Stimulated activated naive B cell treated with anti-CD40 and anti-IgM and Interleukin-4, amounts not matched to agents 10 μg/mL and 1 μg/mL and 100 μg/mL, for 72 hours (primary cell): ENCODE measurements at regions not wholly inside any gene's neighbourhood (a gene's known extent, or its start where the extent isn't known, plus 50 kb on each side); places are given as distances from the start of the nearest gene placed in this dataset.
"Not testable (repeated sequence)": the region's sequence is repeated elsewhere in the genome, so short reads cannot be mapped to it uniquely, and the experiment has no call there.

Experiments used
- ATAC-seq, 2 donors: fragments of 150-1000 bp; cut with Tn5 transposase; replicated peaks; 2 replicates each; pipeline ENCODE4 v1.10.0; 2021; ENCODE audit warnings: moderate library complexity in 1 of 2
- DNase-seq: peaks from one replicate; pipeline ENCODE4 v3.0.0; 2021
- H3K27ac Mint-ChIP-seq: one replicate; pipeline ENCODE4 v1.8.0; 2022; ENCODE audit warnings: mild to moderate bottlenecking, mixed read lengths
- H3K27me3 Mint-ChIP-seq, 2 donors: one replicate each; pipeline ENCODE4 v1.8.0; 2022; ENCODE audit warnings: mixed read lengths in 2 of 2
- H3K36me3 Mint-ChIP-seq, 2 donors: one replicate each; pipeline ENCODE4 v1.8.0; 2022; ENCODE audit warnings: mixed read lengths in 2 of 2, mild to moderate bottlenecking in 1 of 2
- H3K4me1 Mint-ChIP-seq, 2 donors: one replicate each; pipeline ENCODE4 v1.8.0; 2022; ENCODE audit warnings: mixed read lengths in 2 of 2, mild to moderate bottlenecking in 1 of 2
- H3K4me3 Mint-ChIP-seq, 2 donors: one replicate each; pipeline ENCODE4 v1.8.0; 2022; ENCODE audit warnings: mild to moderate bottlenecking in 2 of 2, mixed read lengths in 2 of 2, moderate library complexity in 1 of 2
- H3K9me3 Mint-ChIP-seq, 2 donors: one replicate each; pipeline ENCODE4 v1.8.0; 2022; ENCODE audit warnings: mixed read lengths in 2 of 2, mild to moderate bottlenecking in 1 of 2

DNA sequence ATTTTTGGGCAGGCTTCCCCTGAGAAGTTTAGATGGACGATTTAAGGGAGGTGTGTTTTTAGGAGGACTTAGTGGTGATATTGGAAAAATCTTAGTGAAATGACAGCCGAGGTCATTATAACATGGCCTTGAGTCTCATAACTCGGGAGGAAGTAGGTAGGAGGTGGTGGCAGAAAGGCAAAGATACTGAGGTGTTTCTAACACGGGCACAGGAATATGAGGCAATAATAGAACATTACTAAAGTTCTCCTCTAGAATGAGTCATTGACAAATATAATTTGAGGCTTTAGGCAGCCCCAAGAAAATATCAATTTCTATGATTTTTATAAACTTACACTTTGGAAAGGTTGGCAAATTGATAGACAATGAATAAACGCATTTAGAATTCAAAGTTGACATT, 146.1 kb upstream of the ZEB2 start:
- Mint-ChIP-seq H3K4me1 (peaks cover 14 to 29% of the 10 kb centered on the region in 2 donors), H3K27ac (no peak overlapping the region), H3K9me3 (no peaks in the 10 kb centered on the region), H3K36me3 (no peaks in the 10 kb centered on the region), H3K27me3 (no peaks in the 10 kb centered on the region), H3K4me3 (no peak overlapping the region)
- ATAC-seq (no peak), DNase-seq (no peak)

DNA sequence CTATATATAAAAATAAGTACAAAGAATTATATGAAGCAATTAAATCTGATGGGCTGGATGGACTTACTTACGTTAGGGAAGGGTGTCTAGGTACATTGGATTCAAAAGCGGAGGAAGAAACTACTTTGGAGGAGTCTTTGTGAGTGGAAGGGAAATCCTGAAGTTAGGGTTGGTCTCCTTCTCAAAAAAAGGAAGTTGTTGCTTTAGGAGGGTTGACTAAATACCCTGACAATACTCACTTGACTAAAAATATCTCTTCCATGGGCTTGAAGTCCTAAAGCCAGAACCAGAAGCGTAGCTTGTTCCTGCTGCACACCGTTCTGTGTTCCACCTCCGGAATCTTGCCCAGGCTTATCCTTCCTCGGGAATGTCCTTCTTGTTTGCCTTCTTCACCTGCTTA, 143.3 kb upstream of the ZEB2 start:
- Mint-ChIP-seq H3K36me3 (no peaks in the 10 kb centered on the region), H3K9me3 (no peaks in the 10 kb centered on the region), H3K27ac (no peak overlapping the region), H3K27me3 (no peaks in the 10 kb centered on the region), H3K4me3 (no peak overlapping the region), H3K4me1 (peaks cover 14 to 18% of the 10 kb centered on the region in 2 donors)
- ATAC-seq (no peak), DNase-seq (no peak)

DNA sequence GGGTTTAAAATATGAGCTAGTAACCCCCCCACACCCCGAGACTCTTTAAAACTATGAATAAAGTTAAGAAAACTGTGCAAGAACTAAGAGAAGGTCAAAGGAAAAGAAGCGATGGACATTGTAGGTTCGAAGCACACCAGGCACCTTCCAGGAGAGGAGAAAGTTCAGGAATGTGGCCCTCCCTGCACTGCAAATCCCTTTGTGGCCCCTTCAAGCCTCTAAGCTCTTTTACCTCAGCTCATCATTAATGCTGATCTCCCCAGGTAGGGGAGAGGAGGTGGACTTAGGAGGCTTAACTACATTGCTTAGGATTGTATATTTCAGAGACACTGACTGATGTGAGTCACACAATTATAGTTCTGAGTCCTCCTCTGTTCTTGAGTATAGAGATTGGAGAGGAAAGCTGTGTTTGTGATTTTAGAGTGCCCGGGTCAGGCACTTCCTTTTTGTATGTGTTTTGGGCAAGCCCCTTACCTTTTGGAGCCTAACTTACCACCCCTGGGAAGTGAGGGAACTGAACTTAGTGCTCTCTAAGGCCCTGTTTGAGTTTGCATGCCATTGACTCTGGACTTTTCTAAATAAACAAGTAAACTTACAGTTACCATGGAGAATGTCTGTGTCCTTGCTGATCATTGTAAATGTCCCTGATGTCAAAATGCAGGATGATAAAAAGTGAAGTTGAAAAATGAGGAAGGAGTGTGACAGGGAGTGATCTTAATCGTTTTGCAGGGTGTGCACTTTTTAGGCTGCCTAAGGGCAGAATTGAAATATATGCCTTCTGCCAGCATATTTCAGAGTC, 140.8 kb upstream of the ZEB2 start:
- DNase-seq = no peak
- peaks cover 11 to 12% of the 10 kb centered on the region in 2 donors for H3K4me1 Mint-ChIP-seq
- no peak overlapping the region for H3K4me3 Mint-ChIP-seq
- no peaks in the 10 kb centered on the region for H3K36me3 Mint-ChIP-seq
- no peaks in the 10 kb centered on the region for H3K9me3 Mint-ChIP-seq
- H3K27ac Mint-ChIP-seq = no peak overlapping the region
- peak; percentile 66 to 88 for ATAC-seq
- no peaks in the 10 kb centered on the region for H3K27me3 Mint-ChIP-seq

DNA sequence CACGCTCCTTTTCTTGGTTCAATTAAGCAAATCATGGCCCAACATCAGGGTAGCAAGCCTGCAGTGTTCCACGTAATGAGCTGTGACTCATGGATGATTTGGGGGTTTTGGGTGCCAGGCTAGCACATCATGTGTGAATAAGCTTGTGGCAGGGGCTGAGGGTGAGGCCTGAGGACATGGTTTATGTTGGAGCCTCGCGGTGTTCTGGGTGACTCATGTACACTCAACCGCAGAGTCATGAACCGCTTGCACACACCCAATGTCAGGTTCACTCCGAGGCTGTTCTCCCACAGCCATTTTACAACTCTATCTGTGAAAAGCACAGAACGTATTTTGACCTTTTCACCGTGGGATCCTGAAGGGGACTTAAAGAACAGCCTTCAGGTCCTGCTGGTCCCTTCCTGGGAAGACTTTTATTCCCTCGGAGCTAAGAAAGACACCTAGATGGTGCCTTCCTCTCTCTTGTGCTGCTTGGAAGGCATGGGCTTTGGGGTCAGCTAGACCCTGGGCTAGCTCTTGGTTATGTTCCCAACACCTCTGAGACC, 139.9 kb upstream of the ZEB2 start:
- Mint-ChIP-seq H3K36me3 (no peaks in the 10 kb centered on the region), H3K9me3 (no peaks in the 10 kb centered on the region), H3K27me3 (no peaks in the 10 kb centered on the region), H3K27ac (no peak overlapping the region), H3K4me3 (no peak overlapping the region), H3K4me1 (peaks cover 11 to 13% of the 10 kb centered on the region in 2 donors)
- DNase-seq (no peak), ATAC-seq (peak; percentile 25 to 70)

DNA sequence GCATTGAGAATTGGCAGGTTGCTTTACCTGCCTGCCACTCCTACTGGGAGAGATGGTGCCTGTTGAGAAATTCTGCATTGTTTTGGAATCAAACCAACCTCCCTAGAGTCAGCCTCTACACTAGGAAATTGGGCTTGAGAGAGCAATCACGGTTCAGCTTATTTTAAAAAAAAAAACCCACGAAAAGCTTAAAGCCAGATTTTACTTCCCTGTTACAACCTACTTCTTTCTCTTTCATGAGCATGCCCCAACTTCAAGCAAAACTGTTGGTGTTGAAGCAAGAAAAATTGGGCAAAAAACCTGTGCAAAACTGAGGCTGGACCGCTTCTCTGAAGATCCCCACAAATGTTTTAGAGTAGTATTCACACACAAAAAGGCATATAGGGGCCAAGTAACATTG, 134.6 kb upstream of the ZEB2 start:
- H3K4me3 Mint-ChIP-seq = no peak overlapping the region
- no peak for DNase-seq
- H3K4me1 Mint-ChIP-seq = peaks cover 2 to 5% of the 10 kb centered on the region in 2 donors
- no peak for ATAC-seq
- H3K36me3 Mint-ChIP-seq = no peaks in the 10 kb centered on the region
- no peaks in the 10 kb centered on the region for H3K9me3 Mint-ChIP-seq
- H3K27me3 Mint-ChIP-seq = no peaks in the 10 kb centered on the region
- H3K27ac Mint-ChIP-seq = no peak overlapping the region

DNA sequence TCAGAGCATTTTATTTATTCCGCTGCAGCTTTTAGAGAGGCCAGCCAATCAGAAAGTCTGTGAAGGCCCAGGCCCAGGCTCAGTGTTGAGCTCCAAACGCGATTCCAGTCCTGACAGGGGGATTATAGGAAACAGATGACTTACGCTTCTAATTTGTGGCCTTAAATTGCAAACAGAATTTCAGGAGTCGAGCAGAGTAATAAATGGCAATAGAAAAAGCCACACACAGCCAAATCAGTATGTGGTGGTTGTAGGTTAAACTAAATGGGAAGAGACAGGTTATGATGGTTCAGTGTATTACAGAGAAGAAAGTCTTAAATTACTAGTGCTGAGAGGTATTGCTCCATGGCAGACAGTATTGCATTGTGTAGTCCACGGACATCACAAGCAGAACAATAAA, 131.0 kb upstream of the ZEB2 start:
- Mint-ChIP-seq H3K27me3 (no peaks in the 10 kb centered on the region), H3K27ac (no peak overlapping the region), H3K9me3 (no peaks in the 10 kb centered on the region), H3K36me3 (no peaks in the 10 kb centered on the region), H3K4me3 (no peak overlapping the region), H3K4me1 (peaks cover 2 to 5% of the 10 kb centered on the region in 2 donors)
- ATAC-seq = no peak
- no peak for DNase-seq

DNA sequence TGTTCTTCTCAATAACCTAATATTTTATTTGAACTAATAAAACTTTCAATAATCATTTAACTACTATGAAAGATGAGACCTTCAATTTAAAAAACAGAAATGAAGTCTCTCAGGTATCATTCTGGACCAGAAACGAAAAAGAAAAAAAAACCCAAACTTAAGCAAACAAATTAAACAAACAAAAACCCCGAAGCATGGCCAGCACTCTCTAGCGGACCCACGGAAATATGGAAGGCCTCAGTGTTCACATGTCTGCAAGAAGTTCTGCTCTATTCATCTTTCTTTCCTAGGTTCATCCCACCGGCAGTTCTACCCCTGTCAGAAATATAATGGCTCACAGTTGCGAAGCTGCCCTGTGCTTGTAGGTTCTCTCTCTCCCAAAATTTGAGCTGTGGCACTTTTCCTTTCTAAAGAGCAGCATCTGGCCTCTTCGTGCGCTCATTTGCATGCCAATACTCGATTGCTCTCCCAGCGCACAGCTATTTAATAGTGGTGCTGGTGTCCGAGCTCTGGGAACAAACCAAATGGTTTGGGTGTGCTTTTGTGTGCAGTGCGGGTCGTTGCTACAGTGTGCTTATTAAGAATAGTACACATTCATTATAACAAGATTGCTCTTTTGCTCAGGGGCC, 129.0 kb upstream of the ZEB2 start:
- no peaks in the 10 kb centered on the region for H3K9me3 Mint-ChIP-seq
- H3K36me3 Mint-ChIP-seq = no peaks in the 10 kb centered on the region
- no peaks in the 10 kb centered on the region for H3K4me1 Mint-ChIP-seq
- ATAC-seq = no peak
- no peaks in the 10 kb centered on the region for H3K27me3 Mint-ChIP-seq
- no peak for DNase-seq
- no peak overlapping the region for H3K27ac Mint-ChIP-seq
- no peak overlapping the region for H3K4me3 Mint-ChIP-seq

DNA sequence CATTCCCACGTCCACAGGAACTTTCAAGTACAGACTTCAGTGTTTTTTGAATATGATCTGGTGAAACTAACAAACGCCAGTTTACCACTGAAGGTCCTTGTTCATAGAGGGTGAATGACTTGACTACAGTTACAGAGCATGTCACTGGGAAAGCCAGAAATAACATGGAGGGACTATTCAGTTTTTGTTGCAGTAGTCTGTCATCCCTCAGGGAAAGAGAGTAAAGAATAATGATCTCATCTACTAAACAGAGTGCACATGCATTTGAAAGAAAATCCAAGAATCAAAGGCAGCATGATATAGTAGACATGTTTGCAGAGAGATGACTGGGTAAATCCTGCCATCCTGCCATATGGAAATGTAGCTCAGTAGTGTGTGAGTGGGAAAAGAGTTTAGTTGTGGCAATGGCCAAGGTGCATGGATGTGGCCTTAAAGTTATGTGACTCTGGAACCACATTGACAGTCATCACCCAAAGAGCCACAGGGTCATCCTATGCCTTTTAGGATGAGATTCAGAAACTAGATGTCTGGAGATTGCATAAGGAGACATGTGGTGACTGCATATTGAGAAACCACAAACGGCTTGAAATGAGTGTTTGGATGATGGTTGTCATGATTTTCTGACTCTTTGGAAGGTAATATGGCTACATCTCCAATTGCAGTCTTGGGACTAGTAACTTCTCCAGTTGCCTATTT, 125.3 kb upstream of the ZEB2 start:
- Mint-ChIP-seq H3K9me3 (peaks cover 0 to 4% of the 10 kb centered on the region in 2 donors), H3K4me3 (no peak overlapping the region), H3K27ac (no peak overlapping the region), H3K27me3 (no peaks in the 10 kb centered on the region), H3K4me1 (peaks cover 9 to 16% of the 10 kb centered on the region in 2 donors), H3K36me3 (no peaks in the 10 kb centered on the region)
- peak in 1 of 2 donors; percentile 29 for ATAC-seq
- no peak for DNase-seq

DNA sequence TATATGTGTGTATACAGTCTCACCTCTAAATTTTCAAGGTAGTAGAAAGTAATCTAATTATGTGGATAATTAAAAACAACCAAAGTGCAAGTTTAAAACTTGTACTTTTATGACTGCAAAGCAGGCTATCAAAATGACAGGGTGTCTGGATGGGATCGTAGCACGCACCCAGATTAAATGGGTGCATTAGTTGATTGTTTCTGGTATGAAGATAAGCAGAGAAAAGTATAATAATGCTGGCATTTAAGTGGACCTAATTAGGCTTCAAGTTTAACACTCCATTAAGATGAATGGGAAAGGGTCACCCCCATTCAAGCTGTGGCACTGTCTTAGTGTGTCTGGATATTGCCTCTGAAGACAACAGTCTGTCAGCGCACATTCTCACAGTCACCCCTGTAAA, 124.6 kb upstream of the ZEB2 start:
- H3K27me3 Mint-ChIP-seq = no peaks in the 10 kb centered on the region

DNA sequence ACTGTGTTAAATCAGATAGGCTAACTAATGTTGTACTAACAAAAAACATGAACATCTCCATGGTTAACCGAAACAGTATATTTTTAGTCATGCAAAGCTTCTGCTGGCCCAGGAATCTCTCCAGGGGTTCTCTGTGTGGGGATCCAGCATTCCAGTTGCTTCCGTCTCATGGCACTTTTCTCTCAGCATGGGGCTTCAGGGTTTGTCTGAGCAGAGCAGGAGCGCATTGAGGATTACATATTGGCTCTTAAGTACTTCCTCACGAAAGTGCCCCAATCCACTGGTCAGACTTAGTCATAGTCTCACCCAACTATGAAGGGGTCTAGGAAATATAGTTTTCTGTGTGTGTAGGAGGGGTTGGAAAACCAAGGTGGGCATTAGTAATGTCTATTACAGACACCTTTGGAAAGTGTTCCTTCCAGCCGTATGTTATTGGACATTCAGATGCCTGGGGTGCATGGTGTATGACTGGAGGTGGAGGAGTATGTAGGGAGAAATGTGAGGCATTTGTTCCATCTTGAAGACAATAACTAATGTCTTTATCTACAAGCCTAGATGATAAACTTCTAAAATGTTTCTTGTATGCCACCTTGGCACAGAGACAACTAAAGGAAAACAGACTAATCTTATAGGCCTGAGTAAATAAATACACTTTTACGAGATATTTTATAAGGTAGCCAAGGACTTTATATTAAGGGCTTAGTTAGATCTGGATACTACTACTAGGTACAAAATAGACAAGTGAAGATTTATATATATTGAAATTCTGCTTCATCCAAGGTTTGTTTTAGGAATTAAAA, 123.8 kb upstream of the ZEB2 start:
- Mint-ChIP-seq H3K4me3 (no peak overlapping the region), H3K36me3 (peaks cover 0 to 3% of the 10 kb centered on the region in 2 donors), H3K4me1 (peaks cover 9 to 16% of the 10 kb centered on the region in 2 donors), H3K27me3 (no peaks in the 10 kb centered on the region), H3K27ac (no peak overlapping the region), H3K9me3 (peaks cover 0 to 4% of the 10 kb centered on the region in 2 donors)
- ATAC-seq (no peak), DNase-seq (no peak)

More for the DNA sequence above, 124.6 kb upstream of the ZEB2 start:
- Mint-ChIP-seq H3K36me3 (no peaks in the 10 kb centered on the region), H3K9me3 (peaks cover 0 to 4% of the 10 kb centered on the region in 2 donors), H3K4me1 (peaks cover 9 to 16% of the 10 kb centered on the region in 2 donors), H3K27ac (no peak overlapping the region), H3K4me3 (no peak overlapping the region)
- no peak for DNase-seq
- ATAC-seq = no peak

DNA sequence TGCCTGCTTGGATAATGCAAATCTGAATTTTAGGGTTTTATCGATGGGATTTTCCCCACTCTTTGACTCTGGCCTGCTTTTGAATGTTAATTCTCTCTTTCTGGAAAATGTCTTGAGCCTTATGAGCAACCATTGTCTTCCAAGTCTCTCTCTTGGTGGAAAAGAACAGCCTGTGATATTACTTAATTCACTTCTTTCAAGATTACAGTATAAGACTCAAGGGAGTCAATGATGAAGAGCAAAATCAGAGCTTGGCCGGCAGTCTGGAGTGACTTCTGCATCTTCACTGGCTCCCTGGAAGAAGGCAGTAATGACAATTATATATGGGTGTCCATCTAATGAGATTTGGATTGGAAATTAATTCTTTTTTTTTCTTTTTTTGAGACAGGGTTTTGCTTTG, 122.9 kb upstream of the ZEB2 start:
- Mint-ChIP-seq H3K4me3 (no peak overlapping the region), H3K27me3 (no peaks in the 10 kb centered on the region), H3K4me1 (peaks cover 9 to 16% of the 10 kb centered on the region in 2 donors), H3K27ac (no peak overlapping the region), H3K36me3 (peaks cover 0 to 3% of the 10 kb centered on the region in 2 donors), H3K9me3 (peaks cover 0 to 4% of the 10 kb centered on the region in 2 donors)
- ATAC-seq (no peak), DNase-seq (no peak)

DNA sequence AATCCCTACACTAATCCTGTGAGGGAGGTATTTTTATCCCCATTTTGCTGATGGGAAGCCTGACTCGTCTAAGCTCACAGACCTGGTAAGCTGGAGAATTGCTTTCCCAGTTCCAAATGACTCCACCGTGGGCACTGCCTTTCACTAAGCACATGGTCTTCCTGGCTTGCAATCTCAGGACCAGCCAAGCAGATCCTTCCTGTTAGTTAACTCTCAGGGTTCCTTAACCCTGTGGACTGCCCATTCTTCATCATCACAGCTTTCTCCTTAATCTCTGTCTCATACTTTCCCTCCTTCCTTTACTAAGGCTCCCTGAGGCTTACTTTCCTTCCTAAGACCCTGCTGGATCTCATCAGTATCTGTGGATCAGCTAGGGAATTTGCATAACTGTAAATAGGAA, 122.2 kb upstream of the ZEB2 start:
- peaks cover 1 to 6% of the 10 kb centered on the region in 2 donors for H3K36me3 Mint-ChIP-seq
- peaks cover 9 to 16% of the 10 kb centered on the region in 2 donors for H3K4me1 Mint-ChIP-seq
- no peak overlapping the region for H3K4me3 Mint-ChIP-seq
- no peak for ATAC-seq
- H3K9me3 Mint-ChIP-seq = peaks cover 4 to 7% of the 10 kb centered on the region in 2 donors
- no peak overlapping the region for H3K27ac Mint-ChIP-seq
- DNase-seq = no peak
- no peaks in the 10 kb centered on the region for H3K27me3 Mint-ChIP-seq

DNA sequence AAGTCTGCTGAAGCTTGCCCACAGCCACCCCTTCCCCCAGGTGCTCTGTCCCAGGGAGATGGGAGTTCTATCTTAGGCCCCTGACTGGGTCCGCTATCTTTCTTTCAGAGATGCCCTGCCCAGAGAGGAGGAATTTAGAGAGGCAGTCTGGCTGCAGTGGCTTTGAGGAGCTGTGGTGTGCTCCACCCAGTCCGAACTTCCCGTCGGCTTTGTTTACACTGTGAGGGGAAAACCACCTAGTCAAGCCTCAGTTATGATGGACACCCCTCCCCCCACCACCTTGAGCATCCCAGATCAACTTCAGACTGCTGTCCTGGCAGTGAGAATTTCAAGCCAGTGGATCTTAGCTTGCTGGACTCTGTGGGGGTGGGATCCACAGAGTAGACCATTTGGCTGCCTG, 118.3 kb upstream of the ZEB2 start:
- Mint-ChIP-seq H3K9me3 (peaks cover 23 to 24% of the 10 kb centered on the region in 2 donors), H3K36me3 (peaks cover 6 to 23% of the 10 kb centered on the region in 2 donors), H3K4me1 (peaks cover 6 to 11% of the 10 kb centered on the region in 2 donors)
- DNase-seq, H3K27ac Mint-ChIP-seq, ATAC-seq, H3K27me3 Mint-ChIP-seq, H3K4me3 Mint-ChIP-seq: not testable (repeated sequence)

DNA sequence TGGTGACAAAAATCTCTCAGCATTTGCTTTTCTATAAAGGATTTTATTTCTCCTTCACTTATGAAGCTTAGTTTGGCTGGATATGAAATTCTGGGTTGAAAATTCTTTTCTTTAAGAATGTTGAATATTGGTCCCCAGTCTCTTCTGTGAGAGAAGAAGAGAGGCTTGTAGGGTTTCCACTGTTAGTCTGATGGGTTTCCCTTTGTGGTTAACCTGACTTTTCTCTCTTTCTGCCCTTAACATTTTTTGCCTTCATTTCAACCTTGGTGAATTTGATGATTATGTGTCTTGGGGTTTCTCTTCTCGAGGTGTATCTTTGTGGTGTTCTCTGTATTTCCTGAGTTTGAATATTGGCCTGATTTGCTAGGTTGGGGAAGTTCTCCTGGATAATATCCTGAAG, 116.9 kb upstream of the ZEB2 start:
- not testable (repeated sequence) for ATAC-seq, DNase-seq, H3K4me3 Mint-ChIP-seq, H3K27ac Mint-ChIP-seq, H3K27me3 Mint-ChIP-seq, H3K4me1 Mint-ChIP-seq
- Mint-ChIP-seq H3K36me3 (peaks cover 6 to 23% of the 10 kb centered on the region in 2 donors), H3K9me3 (peaks cover 23 to 24% of the 10 kb centered on the region in 2 donors)
